ENCODE measurements at regions not wholly inside any gene's neighbourhood (a gene's known extent, or its start where the extent isn't known, plus 50 kb on each side); places are given as distances from the start of the nearest gene placed in this dataset.

DNA sequence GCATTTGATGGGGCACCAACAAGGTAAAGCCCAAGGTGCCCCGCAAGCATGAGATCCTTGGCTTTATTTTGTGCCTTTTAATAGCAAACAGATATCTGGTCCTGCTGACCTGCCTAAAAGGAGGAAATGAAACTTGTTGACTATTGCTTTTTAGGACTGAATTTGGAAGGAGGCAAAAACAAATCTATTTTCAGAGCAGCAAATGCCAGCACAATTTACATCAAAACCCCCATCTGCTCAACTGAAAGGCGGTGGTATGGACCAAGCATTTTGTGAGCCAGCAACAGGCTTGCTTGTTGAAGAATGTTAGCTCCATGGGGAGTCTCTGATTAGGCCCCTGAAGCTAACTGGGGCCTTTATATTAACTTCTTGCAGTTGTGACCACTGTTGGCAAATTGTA, 192.6 kb upstream of the E2F8 start:
- Histone ChIP-seq H3K4me3 (replicated peaks; ENCODE audit: insufficient read depth, low read length) (no peak overlapping the region), H3K27ac (replicated peaks) (no peak overlapping the region), H3K27me3 (ENCODE audit: insufficient read depth, poor library complexity, severe bottlenecking) (peaks cover 8% of the 10 kb centered on the region)
- no peak for DNase-seq (ENCODE audit: low read depth in 1 of 2, low spot score in 1 of 2)
- no peak for TF ChIP-seq SPI1 (IDR thresholded peaks at IDR 0.05; ENCODE audit: borderline replicate concordance, low read depth)
- TF ChIP-seq, protein P1, sequence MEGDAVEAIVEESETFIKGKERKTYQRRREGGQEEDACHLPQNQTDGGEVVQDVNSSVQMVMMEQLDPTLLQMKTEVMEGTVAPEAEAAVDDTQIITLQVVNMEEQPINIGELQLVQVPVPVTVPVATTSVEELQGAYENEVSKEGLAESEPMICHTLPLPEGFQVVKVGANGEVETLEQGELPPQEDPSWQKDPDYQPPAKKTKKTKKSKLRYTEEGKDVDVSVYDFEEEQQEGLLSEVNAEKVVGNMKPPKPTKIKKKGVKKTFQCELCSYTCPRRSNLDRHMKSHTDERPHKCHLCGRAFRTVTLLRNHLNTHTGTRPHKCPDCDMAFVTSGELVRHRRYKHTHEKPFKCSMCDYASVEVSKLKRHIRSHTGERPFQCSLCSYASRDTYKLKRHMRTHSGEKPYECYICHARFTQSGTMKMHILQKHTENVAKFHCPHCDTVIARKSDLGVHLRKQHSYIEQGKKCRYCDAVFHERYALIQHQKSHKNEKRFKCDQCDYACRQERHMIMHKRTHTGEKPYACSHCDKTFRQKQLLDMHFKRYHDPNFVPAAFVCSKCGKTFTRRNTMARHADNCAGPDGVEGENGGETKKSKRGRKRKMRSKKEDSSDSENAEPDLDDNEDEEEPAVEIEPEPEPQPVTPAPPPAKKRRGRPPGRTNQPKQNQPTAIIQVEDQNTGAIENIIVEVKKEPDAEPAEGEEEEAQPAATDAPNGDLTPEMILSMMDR (IDR thresholded peaks at IDR 0.05; ENCODE audit: insufficient read depth, low read length): no peak
- no peak for TF ChIP-seq POLR2AphosphoS5 (IDR thresholded peaks at IDR 0.05; ENCODE audit: low read depth)
- TF ChIP-seq GABPA (IDR thresholded peaks at IDR 0.05; ENCODE audit: low read depth): no peak
- TF ChIP-seq, protein P2, sequence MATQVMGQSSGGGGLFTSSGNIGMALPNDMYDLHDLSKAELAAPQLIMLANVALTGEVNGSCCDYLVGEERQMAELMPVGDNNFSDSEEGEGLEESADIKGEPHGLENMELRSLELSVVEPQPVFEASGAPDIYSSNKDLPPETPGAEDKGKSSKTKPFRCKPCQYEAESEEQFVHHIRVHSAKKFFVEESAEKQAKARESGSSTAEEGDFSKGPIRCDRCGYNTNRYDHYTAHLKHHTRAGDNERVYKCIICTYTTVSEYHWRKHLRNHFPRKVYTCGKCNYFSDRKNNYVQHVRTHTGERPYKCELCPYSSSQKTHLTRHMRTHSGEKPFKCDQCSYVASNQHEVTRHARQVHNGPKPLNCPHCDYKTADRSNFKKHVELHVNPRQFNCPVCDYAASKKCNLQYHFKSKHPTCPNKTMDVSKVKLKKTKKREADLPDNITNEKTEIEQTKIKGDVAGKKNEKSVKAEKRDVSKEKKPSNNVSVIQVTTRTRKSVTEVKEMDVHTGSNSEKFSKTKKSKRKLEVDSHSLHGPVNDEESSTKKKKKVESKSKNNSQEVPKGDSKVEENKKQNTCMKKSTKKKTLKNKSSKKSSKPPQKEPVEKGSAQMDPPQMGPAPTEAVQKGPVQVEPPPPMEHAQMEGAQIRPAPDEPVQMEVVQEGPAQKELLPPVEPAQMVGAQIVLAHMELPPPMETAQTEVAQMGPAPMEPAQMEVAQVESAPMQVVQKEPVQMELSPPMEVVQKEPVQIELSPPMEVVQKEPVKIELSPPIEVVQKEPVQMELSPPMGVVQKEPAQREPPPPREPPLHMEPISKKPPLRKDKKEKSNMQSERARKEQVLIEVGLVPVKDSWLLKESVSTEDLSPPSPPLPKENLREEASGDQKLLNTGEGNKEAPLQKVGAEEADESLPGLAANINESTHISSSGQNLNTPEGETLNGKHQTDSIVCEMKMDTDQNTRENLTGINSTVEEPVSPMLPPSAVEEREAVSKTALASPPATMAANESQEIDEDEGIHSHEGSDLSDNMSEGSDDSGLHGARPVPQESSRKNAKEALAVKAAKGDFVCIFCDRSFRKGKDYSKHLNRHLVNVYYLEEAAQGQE (IDR thresholded peaks at IDR 0.05; ENCODE audit: insufficient replicate concordance, low read depth): no peak

DNA sequence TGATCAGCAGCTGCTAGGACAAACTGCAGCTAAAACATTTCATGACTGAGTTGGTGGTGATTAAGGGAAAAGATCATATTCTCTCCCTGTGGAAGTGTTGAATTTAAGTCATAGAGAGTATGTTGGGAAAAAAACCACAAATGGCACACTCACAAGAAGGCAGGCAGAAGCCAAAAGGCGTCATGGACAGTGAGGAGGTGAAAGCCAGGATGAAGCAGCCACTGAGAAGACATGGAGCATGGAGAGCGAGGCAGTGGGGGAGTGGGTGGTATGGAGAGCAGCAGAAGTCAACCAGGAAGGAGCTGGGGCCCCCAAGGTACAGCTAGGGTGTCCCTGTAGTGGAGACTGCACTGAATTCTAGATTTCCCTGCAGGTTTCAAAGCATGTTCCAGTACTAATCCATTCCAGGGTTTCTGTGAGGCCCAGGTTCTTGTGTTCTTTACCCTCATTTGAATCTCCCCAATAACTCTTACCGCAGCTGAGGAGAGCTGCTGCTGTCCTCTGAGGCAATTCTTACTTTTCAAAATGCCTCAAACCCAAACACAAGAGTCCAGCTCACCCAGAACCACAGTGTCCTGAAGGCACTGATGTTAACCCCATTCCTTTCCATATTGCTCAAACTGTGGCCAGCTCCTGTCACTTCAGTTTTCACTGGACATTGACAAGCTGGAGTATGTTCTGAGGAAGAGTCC, 191.8 kb upstream of the E2F8 start:
- no peak for DNase-seq (ENCODE audit: low read depth in 1 of 2, low spot score in 1 of 2)
- H3K4me3 ChIP-seq (replicated peaks; ENCODE audit: insufficient read depth, low read length): no peak overlapping the region
- no peak overlapping the region for H3K27ac ChIP-seq (replicated peaks)
- peaks cover 8% of the 10 kb centered on the region for H3K27me3 ChIP-seq (ENCODE audit: insufficient read depth, poor library complexity, severe bottlenecking)
- TF ChIP-seq, protein P2 (IDR thresholded peaks at IDR 0.05; ENCODE audit: insufficient replicate concordance, low read depth): no peak
- TF ChIP-seq, protein P1 (IDR thresholded peaks at IDR 0.05; ENCODE audit: insufficient read depth, low read length): no peak
- no peak for TF ChIP-seq GABPA (IDR thresholded peaks at IDR 0.05; ENCODE audit: low read depth)
- no peak for TF ChIP-seq POLR2AphosphoS5 (IDR thresholded peaks at IDR 0.05; ENCODE audit: low read depth)
- no peak for TF ChIP-seq SPI1 (IDR thresholded peaks at IDR 0.05; ENCODE audit: borderline replicate concordance, low read depth)

DNA sequence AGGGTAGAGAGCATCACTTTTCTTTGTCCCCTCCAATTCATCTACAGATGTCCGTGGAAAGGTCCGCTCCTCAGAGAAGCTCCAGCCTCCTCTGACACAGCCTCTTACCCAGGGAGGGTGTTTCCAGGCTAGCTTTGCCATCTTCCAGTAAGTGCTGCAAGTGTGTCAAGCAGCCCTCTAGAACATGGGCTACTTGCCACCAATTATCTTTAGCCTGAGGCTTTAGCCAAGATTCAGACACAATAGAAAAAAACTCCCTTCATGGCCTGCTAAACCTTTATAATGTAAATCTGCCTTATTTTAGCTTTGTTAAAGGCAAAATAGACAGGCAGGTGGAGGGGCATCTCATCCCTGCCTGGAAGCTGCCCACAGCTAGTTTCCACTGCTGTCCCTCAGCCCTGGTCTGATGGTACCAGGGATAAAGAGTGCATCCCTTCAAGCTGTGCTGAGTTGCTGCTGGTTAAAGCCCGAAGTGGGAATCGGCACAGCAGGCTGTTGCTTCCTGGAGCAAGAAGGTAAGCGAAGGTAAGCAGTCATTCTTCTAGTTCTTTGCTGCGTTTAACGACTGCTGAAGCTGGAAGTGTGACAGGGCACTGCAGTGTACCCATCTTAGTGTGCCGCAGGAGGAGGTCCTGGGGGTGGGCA, 190.1 kb upstream of the E2F8 start:
- Histone ChIP-seq H3K27me3 (ENCODE audit: insufficient read depth, poor library complexity, severe bottlenecking) (peaks cover 6% of the 10 kb centered on the region), H3K4me3 (replicated peaks; ENCODE audit: insufficient read depth, low read length) (no peak overlapping the region), H3K27ac (replicated peaks) (no peak overlapping the region)
- TF ChIP-seq POLR2AphosphoS5 (IDR thresholded peaks at IDR 0.05; ENCODE audit: low read depth) (no peak), GABPA (IDR thresholded peaks at IDR 0.05; ENCODE audit: low read depth) (no peak), SPI1 (IDR thresholded peaks at IDR 0.05; ENCODE audit: borderline replicate concordance, low read depth) (no peak)
- TF ChIP-seq, protein P2 (IDR thresholded peaks at IDR 0.05; ENCODE audit: insufficient replicate concordance, low read depth): no peak
- TF ChIP-seq, protein P1 (IDR thresholded peaks at IDR 0.05; ENCODE audit: insufficient read depth, low read length): no peak
- no peak for DNase-seq (ENCODE audit: low read depth in 1 of 2, low spot score in 1 of 2)

Data from HL-60 (cell line).